ENCODE measurements at regions not wholly inside any gene's neighbourhood (a gene's known extent, or its start where the extent isn't known, plus 50 kb on each side); places are given as distances from the start of the nearest gene placed in this dataset.

DNA sequence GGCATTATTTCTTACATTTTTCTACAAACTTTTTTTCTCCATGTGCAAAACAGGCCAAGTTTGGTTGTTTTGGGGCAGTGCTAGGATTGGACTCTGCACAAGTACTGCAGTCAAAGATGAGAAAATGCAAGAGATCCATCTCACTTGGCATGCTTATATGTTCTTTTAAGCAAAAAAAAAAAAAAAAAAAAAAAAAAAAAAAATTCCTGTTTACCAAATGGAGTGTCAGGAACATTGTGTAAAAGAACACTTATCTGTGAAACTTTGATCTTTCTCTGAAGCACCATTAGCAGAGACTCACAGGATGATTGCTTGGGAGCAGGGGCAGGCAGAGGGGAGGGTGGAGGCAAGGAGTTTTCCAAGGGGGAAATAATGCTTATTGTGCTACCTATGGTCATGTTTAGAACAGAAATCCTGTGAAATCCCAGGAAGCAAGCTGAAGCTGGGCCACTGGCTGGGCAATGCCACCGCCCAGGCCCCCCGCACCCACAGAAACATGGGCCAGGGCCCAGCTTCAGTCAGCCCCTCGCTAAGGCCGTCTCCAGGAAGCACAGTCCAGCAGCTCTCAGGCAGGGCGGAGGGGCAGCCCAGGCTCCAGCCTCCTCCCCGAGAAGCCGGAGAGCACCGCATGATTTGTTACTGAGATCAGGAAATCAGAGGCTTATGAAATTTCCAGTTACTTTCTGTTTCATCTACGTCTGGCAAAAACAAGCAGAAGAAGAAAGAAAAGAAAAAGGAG is 229.4 kb downstream of the ZNF516 start:
- peak in 2 of 3 donors; percentile 53 to 59 for DNase-seq
- Histone ChIP-seq H3K27me3 (no peaks in the 10 kb centered on the region), H3K4me3 (peak overlapping the region in 2 of 4 donors; percentile 33 to 34), H3K27ac (peak overlapping the region; percentile 60 to 81 (median 74)), H3K4me1 (peaks cover 0 to 4% (median 0%) of the 10 kb centered on the region in 4 donors), H3K36me3 (no peaks in the 10 kb centered on the region), H3K9me3 (no peaks in the 10 kb centered on the region)
- no peak for TF ChIP-seq POLR2A (IDR thresholded peaks at IDR 0.05)
- TF ChIP-seq, protein P1, sequence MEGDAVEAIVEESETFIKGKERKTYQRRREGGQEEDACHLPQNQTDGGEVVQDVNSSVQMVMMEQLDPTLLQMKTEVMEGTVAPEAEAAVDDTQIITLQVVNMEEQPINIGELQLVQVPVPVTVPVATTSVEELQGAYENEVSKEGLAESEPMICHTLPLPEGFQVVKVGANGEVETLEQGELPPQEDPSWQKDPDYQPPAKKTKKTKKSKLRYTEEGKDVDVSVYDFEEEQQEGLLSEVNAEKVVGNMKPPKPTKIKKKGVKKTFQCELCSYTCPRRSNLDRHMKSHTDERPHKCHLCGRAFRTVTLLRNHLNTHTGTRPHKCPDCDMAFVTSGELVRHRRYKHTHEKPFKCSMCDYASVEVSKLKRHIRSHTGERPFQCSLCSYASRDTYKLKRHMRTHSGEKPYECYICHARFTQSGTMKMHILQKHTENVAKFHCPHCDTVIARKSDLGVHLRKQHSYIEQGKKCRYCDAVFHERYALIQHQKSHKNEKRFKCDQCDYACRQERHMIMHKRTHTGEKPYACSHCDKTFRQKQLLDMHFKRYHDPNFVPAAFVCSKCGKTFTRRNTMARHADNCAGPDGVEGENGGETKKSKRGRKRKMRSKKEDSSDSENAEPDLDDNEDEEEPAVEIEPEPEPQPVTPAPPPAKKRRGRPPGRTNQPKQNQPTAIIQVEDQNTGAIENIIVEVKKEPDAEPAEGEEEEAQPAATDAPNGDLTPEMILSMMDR (IDR thresholded peaks at IDR 0.05) = no peak

DNA sequence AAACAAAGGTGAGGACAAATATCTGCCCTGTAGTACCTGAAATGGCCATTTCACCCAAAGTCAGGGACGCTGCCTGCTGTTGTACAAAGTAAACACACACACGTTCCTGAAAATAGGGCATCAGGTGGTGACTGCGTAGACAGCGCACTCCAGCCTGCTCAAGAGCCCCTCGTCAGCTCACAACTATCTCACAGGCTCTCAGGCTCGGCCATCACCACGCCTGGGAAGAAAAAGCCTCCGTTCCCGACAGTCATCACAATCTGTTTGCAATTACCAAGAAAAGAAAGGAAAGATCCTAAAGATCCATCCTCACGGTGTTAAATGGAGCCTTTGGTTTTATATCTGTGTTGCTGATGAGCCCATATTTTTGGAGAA is 230.2 kb downstream of the ZNF516 start:
- H3K27me3 ChIP-seq = no peaks in the 10 kb centered on the region
- no peak for DNase-seq
- no peaks in the 10 kb centered on the region for H3K36me3 ChIP-seq
- H3K4me3 ChIP-seq = no peak overlapping the region
- peaks cover 0 to 4% (median 0%) of the 10 kb centered on the region in 4 donors for H3K4me1 ChIP-seq
- no peak for TF ChIP-seq POLR2A (IDR thresholded peaks at IDR 0.05)
- TF ChIP-seq, protein P1 (IDR thresholded peaks at IDR 0.05) = no peak
- H3K9me3 ChIP-seq = no peaks in the 10 kb centered on the region
- H3K27ac ChIP-seq = peak overlapping the region in 1 of 4 donors; percentile 81

DNA sequence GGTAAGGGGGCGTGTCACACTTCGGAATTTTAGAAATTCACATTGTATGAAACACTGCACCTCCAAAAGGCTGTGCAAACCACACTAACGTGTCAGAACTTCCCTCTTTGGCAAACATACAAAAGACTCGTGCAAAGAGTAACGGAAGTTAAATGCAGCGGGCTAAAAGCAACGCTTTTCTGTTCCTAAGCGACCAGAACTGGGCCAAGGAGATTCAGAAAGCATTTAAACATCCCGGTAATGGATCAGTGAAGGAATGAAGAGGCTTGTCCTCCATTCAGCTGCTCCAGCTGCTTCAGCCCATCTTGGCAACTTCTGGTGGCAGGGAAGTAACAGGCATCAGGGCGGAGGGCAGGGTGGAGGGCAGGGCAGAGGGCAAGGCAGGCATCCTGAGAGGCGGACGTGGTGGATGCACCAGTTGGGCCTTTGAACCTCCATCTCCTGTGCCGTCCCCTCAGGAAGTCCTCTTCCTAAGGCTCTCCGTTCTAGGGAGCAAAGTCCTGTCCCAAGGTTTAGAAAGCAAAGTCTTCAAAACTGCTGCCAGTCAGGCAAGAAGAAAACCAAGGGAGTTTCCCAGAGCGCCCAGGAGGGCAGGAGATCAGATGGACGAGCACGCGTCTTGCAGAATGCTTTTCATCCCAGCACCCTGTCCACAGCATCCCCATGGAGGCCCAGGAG is 230.7 kb downstream of the ZNF516 start:
- Histone ChIP-seq H3K4me1 (peaks cover 0 to 4% (median 0%) of the 10 kb centered on the region in 4 donors), H3K4me3 (no peak overlapping the region), H3K27me3 (no peaks in the 10 kb centered on the region), H3K9me3 (no peaks in the 10 kb centered on the region), H3K36me3 (no peaks in the 10 kb centered on the region), H3K27ac (no peak overlapping the region)
- DNase-seq = no peak
- no peak for TF ChIP-seq POLR2A (IDR thresholded peaks at IDR 0.05)
- TF ChIP-seq, protein P1 (IDR thresholded peaks at IDR 0.05) = no peak

DNA sequence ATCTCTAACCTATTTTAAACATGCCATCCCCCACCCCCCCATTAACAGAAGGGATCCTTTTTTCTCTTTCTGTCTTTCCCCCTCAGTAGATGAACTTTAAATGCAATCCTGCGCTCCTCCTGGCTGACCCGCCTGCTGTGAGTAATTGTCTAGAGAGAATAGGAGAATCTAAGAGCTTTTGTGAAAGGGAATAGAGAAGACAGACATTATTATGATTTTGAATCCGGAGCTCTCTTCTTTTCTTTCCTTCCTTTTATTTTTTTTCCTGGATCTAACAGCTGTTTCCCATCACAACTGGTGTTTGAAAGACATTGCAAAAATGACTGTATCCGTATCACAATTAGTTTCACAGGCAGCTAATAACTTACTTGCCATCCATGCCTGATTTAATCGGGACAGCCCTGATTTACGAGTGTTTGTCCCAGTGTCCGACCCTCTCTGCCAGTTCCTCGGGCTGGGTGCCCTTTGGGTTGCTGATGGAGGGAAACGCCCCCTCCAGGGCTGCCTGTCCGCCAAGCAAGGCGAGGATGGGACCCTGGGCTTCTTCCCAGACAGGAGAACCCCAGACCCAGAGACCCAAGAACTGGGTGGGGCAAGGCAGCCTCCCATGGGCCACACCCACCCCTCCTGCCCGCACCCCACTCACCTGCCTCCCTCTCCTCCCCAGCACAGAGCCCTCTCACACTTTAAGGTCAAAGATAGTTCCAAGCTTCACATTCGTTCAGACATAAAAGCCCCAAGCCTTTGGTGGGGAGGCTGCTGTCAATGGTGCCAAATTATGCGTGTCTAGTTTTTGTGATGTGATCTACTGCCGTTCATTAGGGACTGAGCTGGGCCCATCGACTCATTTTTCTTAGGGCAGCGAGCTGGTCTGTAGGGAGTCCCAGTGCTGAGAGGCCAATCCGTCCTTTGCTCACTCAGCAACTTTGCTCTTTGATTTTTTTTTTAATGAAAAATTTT is 231.7 kb downstream of the ZNF516 start:
- Histone ChIP-seq H3K4me3 (no peak overlapping the region), H3K36me3 (no peaks in the 10 kb centered on the region), H3K9me3 (no peaks in the 10 kb centered on the region), H3K27me3 (no peaks in the 10 kb centered on the region), H3K27ac (no peak overlapping the region), H3K4me1 (peaks cover 0 to 4% (median 0%) of the 10 kb centered on the region in 4 donors)
- no peak for TF ChIP-seq POLR2A (IDR thresholded peaks at IDR 0.05)
- TF ChIP-seq, protein P1 (IDR thresholded peaks at IDR 0.05) = no peak
- no peak for DNase-seq

DNA sequence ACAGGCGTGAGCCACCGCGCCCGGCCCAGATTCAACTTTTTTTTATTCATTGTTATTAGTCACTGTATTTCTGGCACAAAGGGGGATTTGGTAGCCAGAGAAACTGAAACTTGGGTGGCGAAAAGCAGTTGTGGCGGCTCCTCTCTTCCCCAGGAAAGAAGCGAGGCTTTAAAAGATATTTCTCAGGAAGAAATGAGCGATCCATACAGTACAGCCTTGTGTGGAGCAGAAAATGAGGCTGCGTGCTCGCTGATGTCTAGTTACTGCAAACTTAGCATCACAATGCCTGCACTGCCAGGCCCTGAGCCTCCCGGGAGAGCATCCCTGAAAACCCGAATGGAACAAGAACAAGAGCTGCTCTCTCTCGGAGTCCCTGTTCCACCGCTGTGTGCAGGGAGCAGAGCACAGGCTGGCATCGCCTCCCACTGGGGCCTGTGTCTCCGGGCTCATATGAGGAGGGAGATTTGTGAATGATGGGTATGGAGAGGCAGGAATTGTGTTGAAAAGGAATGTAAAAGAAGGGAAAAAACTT is 234.0 kb downstream of the ZNF516 start:
- no peak for TF ChIP-seq POLR2A (IDR thresholded peaks at IDR 0.05)
- TF ChIP-seq, protein P1 (IDR thresholded peaks at IDR 0.05) = no peak
- Histone ChIP-seq H3K27ac (no peak overlapping the region), H3K4me1 (peaks cover 0 to 4% (median 0%) of the 10 kb centered on the region in 4 donors), H3K4me3 (no peak overlapping the region), H3K27me3 (no peaks in the 10 kb centered on the region), H3K36me3 (no peaks in the 10 kb centered on the region), H3K9me3 (no peaks in the 10 kb centered on the region)
- no peak for DNase-seq
